ENCODE measurements at regions not wholly inside any gene's neighbourhood (a gene's known extent, or its start where the extent isn't known, plus 50 kb on each side); places are given as distances from the start of the nearest gene placed in this dataset.

DNA sequence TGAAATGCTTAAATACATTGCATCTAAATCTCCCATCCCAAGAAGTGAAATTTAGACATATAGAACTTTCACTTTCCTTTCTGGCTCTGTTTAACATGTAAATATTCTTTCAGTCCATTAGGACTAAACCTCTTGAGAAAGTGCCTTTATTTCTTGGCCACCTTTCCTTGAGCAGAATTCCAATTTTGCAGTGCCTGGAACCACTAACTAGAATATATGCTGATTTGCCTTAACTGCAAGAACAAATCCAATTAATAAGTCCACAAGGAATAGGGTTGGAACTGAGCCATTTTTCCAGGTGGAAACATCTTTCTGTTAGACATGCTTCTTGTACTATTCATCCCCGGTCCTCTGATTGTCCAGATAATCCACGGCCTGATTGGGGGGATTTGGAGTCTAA, 478.0 kb downstream of the ENC1 start:
- Mint-ChIP-seq H3K9me3 (no peaks in the 10 kb centered on the region), H3K4me3 (no peak overlapping the region), H3K27ac (no peak overlapping the region), H3K27me3 (ENCODE audit: insufficient read depth) (peaks cover 7% of the 10 kb centered on the region), H3K4me1 (ENCODE audit: low read depth) (peaks cover 36% of the 10 kb centered on the region), H3K36me3 (ENCODE audit: low read depth) (no peaks in the 10 kb centered on the region)
- TF ChIP-seq, protein P1, sequence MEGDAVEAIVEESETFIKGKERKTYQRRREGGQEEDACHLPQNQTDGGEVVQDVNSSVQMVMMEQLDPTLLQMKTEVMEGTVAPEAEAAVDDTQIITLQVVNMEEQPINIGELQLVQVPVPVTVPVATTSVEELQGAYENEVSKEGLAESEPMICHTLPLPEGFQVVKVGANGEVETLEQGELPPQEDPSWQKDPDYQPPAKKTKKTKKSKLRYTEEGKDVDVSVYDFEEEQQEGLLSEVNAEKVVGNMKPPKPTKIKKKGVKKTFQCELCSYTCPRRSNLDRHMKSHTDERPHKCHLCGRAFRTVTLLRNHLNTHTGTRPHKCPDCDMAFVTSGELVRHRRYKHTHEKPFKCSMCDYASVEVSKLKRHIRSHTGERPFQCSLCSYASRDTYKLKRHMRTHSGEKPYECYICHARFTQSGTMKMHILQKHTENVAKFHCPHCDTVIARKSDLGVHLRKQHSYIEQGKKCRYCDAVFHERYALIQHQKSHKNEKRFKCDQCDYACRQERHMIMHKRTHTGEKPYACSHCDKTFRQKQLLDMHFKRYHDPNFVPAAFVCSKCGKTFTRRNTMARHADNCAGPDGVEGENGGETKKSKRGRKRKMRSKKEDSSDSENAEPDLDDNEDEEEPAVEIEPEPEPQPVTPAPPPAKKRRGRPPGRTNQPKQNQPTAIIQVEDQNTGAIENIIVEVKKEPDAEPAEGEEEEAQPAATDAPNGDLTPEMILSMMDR (IDR thresholded peaks at IDR 0.05) = no peak
- no peak for DNase-seq

DNA sequence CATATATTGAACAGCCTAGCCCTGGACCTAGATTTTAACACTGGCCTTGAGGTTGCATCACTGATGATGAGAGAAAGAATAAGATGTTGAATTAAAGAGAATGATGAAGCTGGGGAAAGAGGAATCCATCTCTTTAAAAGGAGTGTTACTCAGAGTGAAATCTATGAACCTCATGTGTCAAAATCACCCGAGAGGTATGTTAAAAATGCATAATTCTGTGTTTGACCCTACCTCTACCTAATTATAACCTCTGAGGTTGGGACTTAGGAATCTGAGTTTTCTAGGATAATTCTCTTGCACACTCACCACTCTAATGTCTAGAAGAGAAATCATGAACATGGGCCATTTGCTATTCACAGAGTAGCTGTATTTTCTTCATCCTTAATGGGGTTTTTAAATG, 479.4 kb downstream of the ENC1 start:
- H3K27me3 Mint-ChIP-seq (ENCODE audit: insufficient read depth) = peaks cover 7% of the 10 kb centered on the region
- TF ChIP-seq, protein P1 (IDR thresholded peaks at IDR 0.05) = no peak
- no peak for DNase-seq
- no peaks in the 10 kb centered on the region for H3K36me3 Mint-ChIP-seq (ENCODE audit: low read depth)
- no peak overlapping the region for H3K27ac Mint-ChIP-seq
- no peaks in the 10 kb centered on the region for H3K9me3 Mint-ChIP-seq
- peaks cover 24% of the 10 kb centered on the region for H3K4me1 Mint-ChIP-seq (ENCODE audit: low read depth)
- no peak overlapping the region for H3K4me3 Mint-ChIP-seq

DNA sequence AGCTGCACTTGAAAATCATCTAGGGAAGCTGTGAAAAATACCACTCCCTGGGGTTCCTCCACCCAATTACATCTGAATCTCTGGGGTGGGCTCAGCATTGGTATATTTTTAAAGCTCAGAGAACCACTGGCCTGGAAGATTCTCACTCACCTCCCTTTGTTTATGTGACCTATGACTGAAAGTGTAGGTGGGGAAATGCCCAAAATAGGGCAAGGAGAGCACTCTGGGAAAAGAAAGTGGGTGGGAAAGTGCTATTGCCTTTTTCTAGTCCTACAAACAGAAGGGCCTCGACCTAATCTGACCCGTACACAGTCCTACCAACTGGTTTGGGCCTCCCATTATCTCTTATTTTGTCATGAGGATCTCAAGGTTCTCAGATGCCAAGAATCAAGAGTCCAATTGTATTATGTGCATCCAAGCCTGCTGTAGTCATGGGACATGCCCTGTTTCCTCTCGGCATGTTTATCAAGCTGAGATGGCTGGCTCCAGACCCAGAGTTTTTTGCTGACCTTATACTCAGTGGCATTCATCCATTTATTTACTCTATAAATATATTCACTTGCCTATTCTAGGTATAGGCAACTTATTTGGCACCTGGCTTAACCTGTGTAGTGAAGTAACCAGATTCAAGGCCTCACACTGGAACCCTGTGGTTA, 483.7 kb downstream of the ENC1 start:
- H3K4me1 Mint-ChIP-seq (ENCODE audit: low read depth) = peaks cover 25% of the 10 kb centered on the region
- no peak overlapping the region for H3K4me3 Mint-ChIP-seq
- peaks cover 8% of the 10 kb centered on the region for H3K27me3 Mint-ChIP-seq (ENCODE audit: insufficient read depth)
- DNase-seq = no peak
- H3K36me3 Mint-ChIP-seq (ENCODE audit: low read depth) = no peaks in the 10 kb centered on the region
- H3K9me3 Mint-ChIP-seq = no peaks in the 10 kb centered on the region
- H3K27ac Mint-ChIP-seq = no peak overlapping the region
- TF ChIP-seq, protein P1 (IDR thresholded peaks at IDR 0.05) = no peak

DNA sequence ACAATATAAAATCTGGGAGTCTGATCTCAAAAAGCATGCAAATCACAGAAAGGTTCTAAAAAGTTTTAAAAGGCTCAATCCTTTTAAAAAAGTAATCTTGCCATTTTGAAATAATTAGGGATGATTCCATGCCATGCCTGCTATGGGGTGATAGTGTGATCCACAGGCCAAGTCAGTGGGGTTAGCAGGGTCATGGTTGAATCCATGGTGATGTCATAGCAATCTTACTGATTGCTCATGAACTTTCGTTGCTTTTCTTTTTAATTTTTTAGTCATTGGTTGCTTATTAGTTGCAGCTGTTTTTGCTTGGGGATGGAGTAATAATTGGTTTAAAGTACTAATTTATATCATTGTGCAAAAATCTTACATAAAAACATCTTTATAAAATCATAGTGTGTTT, 485.0 kb downstream of the ENC1 start:
- H3K4me1 Mint-ChIP-seq (ENCODE audit: low read depth) = peaks cover 15% of the 10 kb centered on the region
- no peak overlapping the region for H3K4me3 Mint-ChIP-seq
- DNase-seq = no peak
- no peaks in the 10 kb centered on the region for H3K36me3 Mint-ChIP-seq (ENCODE audit: low read depth)
- TF ChIP-seq, protein P1 (IDR thresholded peaks at IDR 0.05) = no peak
- H3K27me3 Mint-ChIP-seq (ENCODE audit: insufficient read depth) = peaks cover 6% of the 10 kb centered on the region
- no peak overlapping the region for H3K27ac Mint-ChIP-seq
- no peaks in the 10 kb centered on the region for H3K9me3 Mint-ChIP-seq

DNA sequence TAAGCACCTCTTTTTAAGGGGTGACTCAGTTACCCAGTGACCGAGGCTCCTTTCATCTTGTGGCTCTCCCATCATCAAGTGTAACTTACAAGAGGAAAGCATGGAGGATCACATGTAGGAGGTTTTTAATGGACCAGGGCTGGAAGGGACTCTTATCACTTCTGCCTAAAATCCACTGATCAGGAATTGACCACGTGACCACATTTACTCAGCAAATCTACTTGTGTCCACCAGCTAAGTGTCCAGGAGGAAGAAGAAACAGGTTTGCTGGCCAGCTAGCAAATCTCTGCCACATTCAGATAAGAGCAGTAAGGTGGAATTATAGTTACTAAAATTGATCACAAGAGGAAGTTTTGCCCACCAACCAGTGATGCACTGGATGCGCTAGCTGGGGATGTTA, 486.0 kb downstream of the ENC1 start:
- Mint-ChIP-seq H3K4me3 (no peak overlapping the region), H3K27ac (no peak overlapping the region), H3K36me3 (ENCODE audit: low read depth) (no peaks in the 10 kb centered on the region), H3K4me1 (ENCODE audit: low read depth) (peaks cover 25% of the 10 kb centered on the region), H3K27me3 (ENCODE audit: insufficient read depth) (peaks cover 6% of the 10 kb centered on the region), H3K9me3 (no peaks in the 10 kb centered on the region)
- no peak for DNase-seq
- TF ChIP-seq, protein P1 (IDR thresholded peaks at IDR 0.05) = no peak
